DOHH2 (cell line): ENCODE measurements at regions not wholly inside any gene's neighbourhood (a gene's known extent, or its start where the extent isn't known, plus 50 kb on each side); places are given as distances from the start of the nearest gene placed in this dataset.

Experiments used
- H3F3A ChIP-seq: fragments of 200-600 bp; sonication (generic), shearing (Covaris generic); 2 replicates; pipeline ENCODE4 v1.6.0; 2016; ENCODE audit warnings: antibody characterized with exemption, mild to moderate bottlenecking; ENCODE audit not compliant: control insufficient read depth, insufficient read depth
- H3K27ac ChIP-seq: fragments of 200-600 bp; sonication (generic); 2 replicates; pipeline ENCODE4 v1.5.1; 2014; ENCODE audit warnings: low read depth, mild to moderate bottlenecking, low read length, moderate library complexity
- H3K27me3 ChIP-seq: fragments of 200-600 bp; sonication (generic); 2 replicates; pipeline ENCODE4 v1.6.1; 2014; ENCODE audit warnings: mild to moderate bottlenecking, low read length, mixed read lengths; ENCODE audit not compliant: control insufficient read depth
- H3K36me3 ChIP-seq: fragments of 200-600 bp; sonication (generic); 2 replicates; pipeline ENCODE4 v1.6.1; 2014; ENCODE audit warnings: mild to moderate bottlenecking, low read length, moderate library complexity, mixed read lengths; ENCODE audit not compliant: control insufficient read depth
- H3K4me1 ChIP-seq: fragments of 200-600 bp; sonication (generic); 2 replicates; pipeline ENCODE4 v1.6.1; 2014; ENCODE audit warnings: mild to moderate bottlenecking, low read length, mixed read lengths; ENCODE audit not compliant: control insufficient read depth
- H3K4me2 ChIP-seq: fragments of 200-600 bp; sonication (generic); 2 replicates; pipeline ENCODE4 v1.6.0; 2014; ENCODE audit warnings: mild to moderate bottlenecking, low read length, moderate library complexity
- H3K4me3 ChIP-seq: fragments of 200-600 bp; sonication (generic); 2 replicates; pipeline ENCODE4 v1.5.1; 2014; ENCODE audit warnings: mild to moderate bottlenecking, low read length, mixed read lengths
- H3K79me2 ChIP-seq: fragments of 200-600 bp; sonication (generic); 2 replicates; pipeline ENCODE4 v1.6.1; 2014; ENCODE audit warnings: mild to moderate bottlenecking, low read length, mixed read lengths; ENCODE audit not compliant: control insufficient read depth
- H3K9me2 ChIP-seq: fragments of 200-600 bp; sonication (generic); replicated peaks from 2 replicates; pipeline ENCODE4 v1.6.1; 2014; ENCODE audit warnings: mild to moderate bottlenecking, low read length, mixed read lengths; ENCODE audit not compliant: control insufficient read depth
- H3K9me3 ChIP-seq: fragments of 200-600 bp; sonication (generic); 2 replicates; pipeline ENCODE4 v1.6.1; 2014; ENCODE audit warnings: antibody characterized with exemption, low read length, mixed read lengths; ENCODE audit not compliant: control insufficient read depth, insufficient read depth
- H4K20me1 ChIP-seq: fragments of 200-600 bp; sonication (generic); 2 replicates; pipeline ENCODE4 v1.6.0; 2014; ENCODE audit warnings: low read depth, mild to moderate bottlenecking, antibody characterized with exemption, low read length, moderate library complexity; ENCODE audit not compliant: control insufficient read depth, insufficient read depth
- EZH2phosphoT487 ChIP-seq: fragments of 200-600 bp; sonication (generic); IDR thresholded peaks from 2 replicates; pipeline ENCODE4 v1.6.1; 2017; ENCODE audit warnings: borderline replicate concordance, mild to moderate bottlenecking, antibody characterized with exemption, low read length, moderate library complexity, mixed read lengths
- TF ChIP-seq, protein P1 (sequence below): fragments of 200-600 bp; sonication (generic); IDR thresholded peaks from one replicate; pipeline ENCODE4 v1.5.1; 2014; ENCODE audit warnings: antibody characterized with exemption, mild to moderate bottlenecking, low read depth, low read length; ENCODE audit not compliant: poor library complexity, severe bottlenecking

DNA sequence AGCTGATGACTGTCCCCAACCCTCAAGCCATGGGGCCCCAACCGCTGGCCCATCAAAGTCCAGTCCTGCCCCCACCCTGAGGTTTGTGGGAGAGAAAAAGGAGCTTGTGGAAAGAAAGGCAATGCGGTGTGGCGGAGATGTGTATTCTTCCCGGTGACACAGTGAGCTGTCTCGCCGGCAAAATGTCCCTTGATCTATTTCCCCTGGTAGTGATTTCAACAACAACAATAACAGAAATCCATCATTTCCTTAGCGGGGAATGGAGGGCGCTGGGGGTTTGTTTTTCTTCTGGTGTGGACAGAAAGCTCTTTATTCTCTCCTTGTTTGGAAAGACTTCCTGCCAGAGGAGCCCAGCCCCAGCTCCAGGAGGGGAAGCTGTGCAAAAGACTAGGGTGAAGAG is 93.7 kb upstream of the LHX5 start:
- Histone ChIP-seq H3K4me1 (no peaks in the 10 kb centered on the region), H3K9me3 (no peaks in the 10 kb centered on the region), H3K4me2 (no peak overlapping the region), H3K4me3 (no peak overlapping the region), H3K79me2 (no peaks in the 10 kb centered on the region), H3K9me2 (no peaks in the 10 kb centered on the region), H3K27ac (no peak overlapping the region), H3K27me3 (peaks cover 14% of the 10 kb centered on the region; the same call in 1 of the 2 replicates), H3K36me3 (no peaks in the 10 kb centered on the region), H4K20me1 (no peaks in the 10 kb centered on the region), H3F3A (no peaks in the 10 kb centered on the region)
- TF ChIP-seq EZH2phosphoT487: no peak
- TF ChIP-seq, protein P1, sequence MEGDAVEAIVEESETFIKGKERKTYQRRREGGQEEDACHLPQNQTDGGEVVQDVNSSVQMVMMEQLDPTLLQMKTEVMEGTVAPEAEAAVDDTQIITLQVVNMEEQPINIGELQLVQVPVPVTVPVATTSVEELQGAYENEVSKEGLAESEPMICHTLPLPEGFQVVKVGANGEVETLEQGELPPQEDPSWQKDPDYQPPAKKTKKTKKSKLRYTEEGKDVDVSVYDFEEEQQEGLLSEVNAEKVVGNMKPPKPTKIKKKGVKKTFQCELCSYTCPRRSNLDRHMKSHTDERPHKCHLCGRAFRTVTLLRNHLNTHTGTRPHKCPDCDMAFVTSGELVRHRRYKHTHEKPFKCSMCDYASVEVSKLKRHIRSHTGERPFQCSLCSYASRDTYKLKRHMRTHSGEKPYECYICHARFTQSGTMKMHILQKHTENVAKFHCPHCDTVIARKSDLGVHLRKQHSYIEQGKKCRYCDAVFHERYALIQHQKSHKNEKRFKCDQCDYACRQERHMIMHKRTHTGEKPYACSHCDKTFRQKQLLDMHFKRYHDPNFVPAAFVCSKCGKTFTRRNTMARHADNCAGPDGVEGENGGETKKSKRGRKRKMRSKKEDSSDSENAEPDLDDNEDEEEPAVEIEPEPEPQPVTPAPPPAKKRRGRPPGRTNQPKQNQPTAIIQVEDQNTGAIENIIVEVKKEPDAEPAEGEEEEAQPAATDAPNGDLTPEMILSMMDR: no peak

DNA sequence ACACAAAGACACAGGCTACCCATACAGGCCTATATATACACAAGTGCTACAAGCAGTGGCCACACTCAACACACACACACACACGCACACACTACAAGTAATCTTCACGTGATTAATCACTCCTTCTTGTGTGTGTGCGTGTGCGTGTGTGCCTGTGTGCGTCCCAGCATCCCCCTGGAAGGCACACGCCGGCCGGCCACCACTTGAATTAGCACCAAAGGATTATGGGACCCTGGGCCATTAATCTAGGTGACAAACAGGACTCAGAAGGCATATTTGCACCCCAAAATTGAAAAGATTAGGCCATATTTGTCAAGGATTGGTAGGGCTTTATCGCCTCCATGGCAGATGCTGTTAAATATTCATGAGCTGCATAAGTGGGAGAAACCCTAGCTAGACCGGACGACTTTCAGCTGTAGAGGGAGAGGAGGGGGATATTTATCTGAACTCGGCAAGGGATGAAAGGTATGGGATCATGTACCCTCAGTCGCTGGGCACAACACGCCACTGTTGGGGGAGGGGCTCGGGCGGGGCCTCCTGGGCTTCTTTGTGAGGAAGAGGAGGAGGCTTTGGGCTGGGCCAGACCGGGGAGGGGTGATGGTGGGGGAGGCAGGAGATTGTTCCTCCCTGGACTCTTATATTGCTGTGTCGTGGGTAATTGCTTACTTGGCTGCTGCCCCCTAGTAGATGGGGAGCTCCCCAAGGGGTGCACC is 89.6 kb upstream of the LHX5 start:
- Histone ChIP-seq H3F3A (no peaks in the 10 kb centered on the region), H3K4me2 (no peak overlapping the region), H3K27ac (no peak overlapping the region), H4K20me1 (no peaks in the 10 kb centered on the region), H3K4me1 (no peaks in the 10 kb centered on the region), H3K4me3 (no peak overlapping the region), H3K27me3 (peaks cover 15% of the 10 kb centered on the region; the same call in 1 of the 2 replicates), H3K9me3 (no peaks in the 10 kb centered on the region), H3K9me2 (no peaks in the 10 kb centered on the region), H3K36me3 (no peaks in the 10 kb centered on the region), H3K79me2 (no peaks in the 10 kb centered on the region)
- TF ChIP-seq EZH2phosphoT487: no peak
- TF ChIP-seq, protein P1: no peak

- Histone ChIP-seq H3K36me3 (no peaks in the 10 kb centered on the region), H3K4me3 (no peak overlapping the region), H3K4me1 (no peaks in the 10 kb centered on the region), H3F3A (no peaks in the 10 kb centered on the region), H3K79me2 (no peaks in the 10 kb centered on the region), H3K9me3 (no peaks in the 10 kb centered on the region), H4K20me1 (no peaks in the 10 kb centered on the region), H3K4me2 (no peak overlapping the region), H3K9me2 (no peaks in the 10 kb centered on the region), H3K27ac (no peak overlapping the region), H3K27me3 (peaks cover 10% of the 10 kb centered on the region; the same call in 1 of the 2 replicates)
- TF ChIP-seq EZH2phosphoT487: no peak
- TF ChIP-seq, protein P1: no peak
Measured at GRCh38 chr12:113559466-113559865, 87.8 kb upstream of the LHX5 start.
